Effector CD4-positive, alpha-beta T cell (primary cell): ENCODE measurements at regions not wholly inside any gene's neighbourhood (a gene's known extent, or its start where the extent isn't known, plus 50 kb on each side); places are given as distances from the start of the nearest gene placed in this dataset.
"Not testable (repeated sequence)": the region's sequence is repeated elsewhere in the genome, so short reads cannot be mapped to it uniquely, and the experiment has no call there.

Experiments
- DNase-seq: peaks from one replicate; pipeline ENCODE4 v3.0.0-alpha.2; 2020

- DNase-seq, result no peak
Observed at GRCh38 chr17:74126179-74126900, 77.1 kb upstream of the RPL38 start.

GRCh38 chr17:74126959-74127358 is 76.5 kb upstream of the RPL38 start:
- no peak for DNase-seq

GRCh38 chr17:74128456-74129211 is 74.8 kb upstream of the RPL38 start:
- no peak for DNase-seq

- DNase-seq, result not testable (repeated sequence)
Observed at GRCh38 chr17:74129800-74130199, 73.7 kb upstream of the RPL38 start.

- no peak for DNase-seq
Observed at GRCh38 chr17:74130276-74130675, 73.2 kb upstream of the RPL38 start.

- DNase-seq, result no peak
Observed at GRCh38 chr17:74130841-74131240, 72.6 kb upstream of the RPL38 start.

GRCh38 chr17:74132354-74132753 is 71.1 kb upstream of the RPL38 start:
- DNase-seq, result no peak

- no peak for DNase-seq
Observed at GRCh38 chr17:74133740-74134139, 69.7 kb upstream of the RPL38 start.

- not testable (repeated sequence) for DNase-seq
Observed at GRCh38 chr17:74134234-74134633, 69.2 kb upstream of the RPL38 start.

GRCh38 chr17:74134991-74135390 is 68.5 kb upstream of the RPL38 start:
- no peak for DNase-seq

GRCh38 chr17:74135391-74136167 is 67.9 kb upstream of the RPL38 start:
- no peak for DNase-seq

- no peak for DNase-seq
Observed at GRCh38 chr17:74137416-74137815, 66.1 kb upstream of the RPL38 start.

- no peak for DNase-seq
Observed at GRCh38 chr17:74139120-74139519, 64.4 kb upstream of the RPL38 start.

- DNase-seq, result no peak
Observed at GRCh38 chr17:74140282-74140681, 63.2 kb upstream of the RPL38 start.

- DNase-seq, result no peak
Observed at GRCh38 chr17:74141612-74142011, 61.9 kb upstream of the RPL38 start.

GRCh38 chr17:74143318-74143717 is 60.2 kb upstream of the RPL38 start:
- DNase-seq, result not testable (repeated sequence)

GRCh38 chr17:74145756-74146155 is 57.7 kb upstream of the RPL38 start:
- DNase-seq, result no peak

- no peak for DNase-seq
Observed at GRCh38 chr17:74146196-74146595, 57.3 kb upstream of the RPL38 start.

GRCh38 chr17:74147056-74147835 is 56.2 kb upstream of the RPL38 start:
- DNase-seq, result no peak

- no peak for DNase-seq
Observed at GRCh38 chr17:74147966-74148365, 55.5 kb upstream of the RPL38 start.

GRCh38 chr17:74148446-74148845 is 55.0 kb upstream of the RPL38 start:
- no peak for DNase-seq

GRCh38 chr17:74148901-74149596 is 54.4 kb upstream of the RPL38 start:
- no peak for DNase-seq
